HG02884 (cell line): ENCODE measurements at regions not wholly inside any gene's neighbourhood (a gene's known extent, or its start where the extent isn't known, plus 50 kb on each side); places are given as distances from the start of the nearest gene placed in this dataset.

Experiments
- ATAC-seq: cut with Tn5 transposase; IDR thresholded peaks from one replicate; pipeline ENCODE4 v1.9.1; 2021; ENCODE audit warnings: mild to moderate bottlenecking, moderate library complexity; ENCODE audit not compliant: unreplicated experiment

GRCh38 chr20:56952258-56953047 is 314.0 kb downstream of the BMP7 start:
- ATAC-seq: no peak

- ATAC-seq: no peak
Measured at GRCh38 chr20:56953048-56953586, 313.3 kb downstream of the BMP7 start.

- no peak for ATAC-seq
Measured at GRCh38 chr20:56954797-56955196, 311.6 kb downstream of the BMP7 start.

GRCh38 chr20:56955680-56956079 is 310.8 kb downstream of the BMP7 start:
- no peak for ATAC-seq

- no peak for ATAC-seq
Measured at GRCh38 chr20:56956534-56956933, 309.9 kb downstream of the BMP7 start.

GRCh38 chr20:56957737-56958553 is 308.5 kb downstream of the BMP7 start:
- ATAC-seq: no peak

GRCh38 chr20:56964901-56965300 is 301.5 kb downstream of the BMP7 start:
- ATAC-seq: no peak

- no peak for ATAC-seq
Measured at GRCh38 chr20:56967916-56968315, 298.5 kb downstream of the BMP7 start.

GRCh38 chr20:56968376-56969048 is 297.9 kb downstream of the BMP7 start:
- no peak for ATAC-seq

- no peak for ATAC-seq
Measured at GRCh38 chr20:56974499-56975250, 291.8 kb downstream of the BMP7 start.

- no peak for ATAC-seq
Measured at GRCh38 chr20:56975838-56976237, 290.6 kb downstream of the BMP7 start.

GRCh38 chr20:56976336-56976735 is 290.1 kb downstream of the BMP7 start:
- ATAC-seq: no peak

GRCh38 chr20:56978475-56978874 is 288.0 kb downstream of the BMP7 start:
- no peak for ATAC-seq

- ATAC-seq: no peak
Measured at GRCh38 chr20:56979125-56979524, 287.3 kb downstream of the BMP7 start.

GRCh38 chr20:56981301-56981700 is 285.1 kb downstream of the BMP7 start:
- ATAC-seq: no peak

- ATAC-seq: no peak
Measured at GRCh38 chr20:56983813-56984212, 282.6 kb downstream of the BMP7 start.

- ATAC-seq: no peak
Measured at GRCh38 chr20:56985066-56985685, 281.3 kb downstream of the BMP7 start.

- no peak for ATAC-seq
Measured at GRCh38 chr20:56986476-56986875, 280.0 kb downstream of the BMP7 start.

- ATAC-seq: no peak
Measured at GRCh38 chr20:56986931-56987720, 279.3 kb downstream of the BMP7 start.
